Nephron (organoid): ENCODE measurements at regions not wholly inside any gene's neighbourhood (a gene's known extent, or its start where the extent isn't known, plus 50 kb on each side); places are given as distances from the start of the nearest gene placed in this dataset.

Experiments
- H3K27ac Mint-ChIP-seq, 3 experiments: 2 replicates each; pipeline ENCODE4 v1.8.0; 2020; ENCODE audit warnings: mixed read lengths in 3 of 3, mild to moderate bottlenecking in 2 of 3, moderate library complexity in 1 of 3
- H3K27me3 Mint-ChIP-seq: 2 replicates; pipeline ENCODE4 v1.8.0; 2021; ENCODE audit warnings: low read depth, mild to moderate bottlenecking, moderate library complexity, mixed read lengths
- H3K36me3 Mint-ChIP-seq: 2 replicates; pipeline ENCODE4 v1.8.0; 2020; ENCODE audit warnings: low read depth, mixed read lengths
- H3K4me1 Mint-ChIP-seq: 2 replicates; pipeline ENCODE4 v1.8.0; 2020; ENCODE audit warnings: mixed read lengths
- H3K4me3 Mint-ChIP-seq, 3 experiments: 2 replicates each; pipeline ENCODE4 v1.8.0; 2020; ENCODE audit warnings: mild to moderate bottlenecking in 3 of 3, mixed read lengths in 3 of 3, moderate library complexity in 2 of 3
- H3K9me3 Mint-ChIP-seq: 2 replicates; pipeline ENCODE4 v1.8.0; 2020; ENCODE audit warnings: mixed read lengths
- CTCF ChIP-seq, 3 experiments: fragments of 200-600 bp; sonication (generic); IDR thresholded peaks; one replicate each; pipeline ENCODE4 v1.5.0; 2021; ENCODE audit warnings: antibody characterized with exemption in 3 of 3; ENCODE audit not compliant: unreplicated experiment in 3 of 3

GRCh38 chr5:3684771-3685354, 89.2 kb downstream of the IRX1 start:
- no peaks in the 10 kb centered on the region for H3K9me3 Mint-ChIP-seq
- TF ChIP-seq CTCF (IDR thresholded peaks at IDR 0.05; ENCODE audit: unreplicated experiment in 3 of 3), result no peak
- no peak overlapping the region for H3K4me3 Mint-ChIP-seq
- H3K27me3 Mint-ChIP-seq, result peaks cover 27% of the 10 kb centered on the region
- H3K4me1 Mint-ChIP-seq, result no peaks in the 10 kb centered on the region
- peaks cover 1% of the 10 kb centered on the region for H3K36me3 Mint-ChIP-seq
- no peak overlapping the region for H3K27ac Mint-ChIP-seq

- peaks cover 10% of the 10 kb centered on the region for H3K27me3 Mint-ChIP-seq
- TF ChIP-seq CTCF (IDR thresholded peaks at IDR 0.05; ENCODE audit: unreplicated experiment in 3 of 3), result no peak
- peaks cover 4% of the 10 kb centered on the region for H3K36me3 Mint-ChIP-seq
- H3K4me3 Mint-ChIP-seq, result no peak overlapping the region
- no peaks in the 10 kb centered on the region for H3K4me1 Mint-ChIP-seq
- no peak overlapping the region for H3K27ac Mint-ChIP-seq
- H3K9me3 Mint-ChIP-seq, result peaks cover 6% of the 10 kb centered on the region
These were observed 99.2 kb downstream of the IRX1 start for GRCh38 chr5:3694819-3695218.

- peaks cover 10% of the 10 kb centered on the region for H3K27me3 Mint-ChIP-seq
- TF ChIP-seq CTCF (IDR thresholded peaks at IDR 0.05; ENCODE audit: unreplicated experiment in 3 of 3), result no peak
- peaks cover 6% of the 10 kb centered on the region for H3K9me3 Mint-ChIP-seq
- H3K4me1 Mint-ChIP-seq, result no peaks in the 10 kb centered on the region
- no peak overlapping the region for H3K27ac Mint-ChIP-seq
- no peak overlapping the region for H3K4me3 Mint-ChIP-seq
- peaks cover 4% of the 10 kb centered on the region for H3K36me3 Mint-ChIP-seq
These were observed 100.2 kb downstream of the IRX1 start for GRCh38 chr5:3695818-3696217.

- Mint-ChIP-seq H3K27me3 (peaks cover 13% of the 10 kb centered on the region), H3K27ac (no peak overlapping the region), H3K9me3 (peaks cover 6% of the 10 kb centered on the region), H3K36me3 (peaks cover 4% of the 10 kb centered on the region), H3K4me1 (peaks cover 9% of the 10 kb centered on the region), H3K4me3 (no peak overlapping the region)
- no peak for TF ChIP-seq CTCF (IDR thresholded peaks at IDR 0.05; ENCODE audit: unreplicated experiment in 3 of 3)
These were observed 102.8 kb downstream of the IRX1 start for GRCh38 chr5:3698412-3698811.

- H3K9me3 Mint-ChIP-seq, result no peaks in the 10 kb centered on the region
- peaks cover 6% of the 10 kb centered on the region for H3K27me3 Mint-ChIP-seq
- H3K4me1 Mint-ChIP-seq, result peaks cover 23% of the 10 kb centered on the region
These were observed 106.1 kb downstream of the IRX1 start for GRCh38 chr5:3701694-3702093.

More at GRCh38 chr5:3701694-3702093, 106.1 kb downstream of the IRX1 start:
- Mint-ChIP-seq H3K36me3 (no peaks in the 10 kb centered on the region), H3K27ac (no peak overlapping the region), H3K4me3 (no peak overlapping the region)
- no peak for TF ChIP-seq CTCF (IDR thresholded peaks at IDR 0.05; ENCODE audit: unreplicated experiment in 3 of 3)
